ENCODE measurements at regions not wholly inside any gene's neighbourhood (a gene's known extent, or its start where the extent isn't known, plus 50 kb on each side); places are given as distances from the start of the nearest gene placed in this dataset.

DNA sequence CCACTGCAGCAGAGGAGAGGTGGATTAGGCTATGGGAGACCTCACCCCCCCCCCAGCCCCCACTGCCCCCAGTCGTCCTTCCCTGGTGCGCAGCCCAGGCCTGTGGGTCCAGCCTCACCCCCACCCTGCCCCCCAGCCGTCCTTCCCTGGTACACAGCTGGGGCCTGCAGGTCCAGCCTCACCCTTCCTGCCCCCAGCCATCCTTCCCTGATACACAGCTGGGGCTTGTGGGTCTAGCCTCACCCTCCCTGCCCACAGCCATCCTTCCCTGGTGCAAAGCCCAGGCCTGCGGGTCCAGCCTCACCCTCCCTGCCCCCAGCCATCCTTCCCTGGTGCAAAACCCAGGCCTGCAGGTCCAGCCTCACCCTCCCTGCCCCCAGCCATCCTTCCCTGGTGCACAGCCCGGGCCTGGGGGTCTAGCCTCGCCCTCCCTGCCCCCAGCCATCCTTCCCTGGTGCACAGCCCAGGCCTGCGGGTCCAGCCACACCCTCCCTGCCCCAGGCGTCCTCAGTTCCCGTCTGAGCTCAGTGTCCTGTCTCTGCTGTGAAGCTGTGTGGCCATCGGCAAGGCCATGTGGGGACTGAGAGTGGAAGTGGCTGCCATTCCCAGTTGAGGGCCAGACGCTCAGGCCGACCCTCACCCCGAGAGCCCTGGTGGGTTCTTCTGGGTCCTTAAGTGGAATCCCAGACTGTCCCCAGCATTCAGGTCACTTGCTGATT is 86.8 kb upstream of the SNTG2 start:
- TF ChIP-seq, protein P1, sequence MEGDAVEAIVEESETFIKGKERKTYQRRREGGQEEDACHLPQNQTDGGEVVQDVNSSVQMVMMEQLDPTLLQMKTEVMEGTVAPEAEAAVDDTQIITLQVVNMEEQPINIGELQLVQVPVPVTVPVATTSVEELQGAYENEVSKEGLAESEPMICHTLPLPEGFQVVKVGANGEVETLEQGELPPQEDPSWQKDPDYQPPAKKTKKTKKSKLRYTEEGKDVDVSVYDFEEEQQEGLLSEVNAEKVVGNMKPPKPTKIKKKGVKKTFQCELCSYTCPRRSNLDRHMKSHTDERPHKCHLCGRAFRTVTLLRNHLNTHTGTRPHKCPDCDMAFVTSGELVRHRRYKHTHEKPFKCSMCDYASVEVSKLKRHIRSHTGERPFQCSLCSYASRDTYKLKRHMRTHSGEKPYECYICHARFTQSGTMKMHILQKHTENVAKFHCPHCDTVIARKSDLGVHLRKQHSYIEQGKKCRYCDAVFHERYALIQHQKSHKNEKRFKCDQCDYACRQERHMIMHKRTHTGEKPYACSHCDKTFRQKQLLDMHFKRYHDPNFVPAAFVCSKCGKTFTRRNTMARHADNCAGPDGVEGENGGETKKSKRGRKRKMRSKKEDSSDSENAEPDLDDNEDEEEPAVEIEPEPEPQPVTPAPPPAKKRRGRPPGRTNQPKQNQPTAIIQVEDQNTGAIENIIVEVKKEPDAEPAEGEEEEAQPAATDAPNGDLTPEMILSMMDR (conservative IDR thresholded peaks at IDR 0.05) = no peak
- no peak for TF ChIP-seq ZFX (IDR thresholded peaks at IDR 0.05)
- no peak overlapping the region for H3K27ac ChIP-seq

DNA sequence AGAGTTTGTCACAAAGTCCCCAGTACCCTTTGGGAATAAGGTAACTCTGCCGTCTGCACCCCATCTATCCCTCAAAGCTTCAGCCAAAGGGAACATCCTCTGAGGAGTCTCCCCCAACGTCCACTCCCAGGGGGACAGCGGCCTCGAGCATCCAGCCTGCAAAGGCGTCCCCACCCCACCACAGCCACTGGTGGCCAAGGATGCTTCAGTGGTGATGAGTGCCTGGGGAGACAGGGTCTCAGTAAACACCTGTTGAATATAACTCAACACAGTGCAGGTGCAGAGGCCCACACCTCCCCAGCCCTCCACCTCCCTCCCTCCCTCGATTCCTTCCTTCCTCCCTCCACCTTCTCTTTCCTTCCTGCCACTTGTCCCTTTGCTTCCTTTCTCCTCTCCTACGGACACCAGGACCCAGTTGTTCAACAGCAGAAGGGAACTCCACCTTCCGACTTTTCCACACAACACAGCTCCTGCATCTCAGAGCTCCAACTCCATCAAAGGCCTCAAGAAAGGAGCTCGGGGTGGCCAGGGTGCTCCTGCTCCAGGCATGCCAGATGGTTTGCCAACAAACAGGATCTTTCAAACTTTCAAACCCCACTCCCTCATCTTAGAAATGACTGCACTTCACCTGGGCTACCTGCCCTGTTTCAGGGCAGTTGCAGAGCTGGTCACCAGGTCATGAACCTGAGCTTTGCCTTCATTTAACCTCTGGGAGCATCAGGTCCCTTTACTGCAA is 87.8 kb upstream of the SNTG2 start:
- TF ChIP-seq, protein P1 (conservative IDR thresholded peaks at IDR 0.05) = no peak
- no peak for TF ChIP-seq ZFX (IDR thresholded peaks at IDR 0.05)
- no peak overlapping the region for H3K27ac ChIP-seq

DNA sequence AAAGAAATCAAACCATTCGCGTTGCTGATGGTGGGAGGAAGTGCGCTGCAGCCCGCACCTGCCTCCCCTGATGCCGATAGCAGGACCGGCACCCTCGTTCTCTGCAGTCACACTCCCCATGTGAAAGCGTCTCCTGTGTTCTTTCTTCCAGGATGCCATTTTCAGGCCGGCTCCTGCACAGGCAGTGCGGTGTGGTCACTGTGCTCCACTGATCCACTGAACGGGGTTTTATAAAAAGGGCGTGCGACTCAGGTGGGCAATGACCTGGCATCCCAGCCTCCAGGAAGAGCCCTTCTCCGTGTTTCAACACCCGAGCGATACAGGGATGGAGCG is 88.3 kb upstream of the SNTG2 start:
- no peak overlapping the region for H3K27ac ChIP-seq
- TF ChIP-seq ZFX (IDR thresholded peaks at IDR 0.05) = no peak
- TF ChIP-seq, protein P1 (conservative IDR thresholded peaks at IDR 0.05) = no peak

DNA sequence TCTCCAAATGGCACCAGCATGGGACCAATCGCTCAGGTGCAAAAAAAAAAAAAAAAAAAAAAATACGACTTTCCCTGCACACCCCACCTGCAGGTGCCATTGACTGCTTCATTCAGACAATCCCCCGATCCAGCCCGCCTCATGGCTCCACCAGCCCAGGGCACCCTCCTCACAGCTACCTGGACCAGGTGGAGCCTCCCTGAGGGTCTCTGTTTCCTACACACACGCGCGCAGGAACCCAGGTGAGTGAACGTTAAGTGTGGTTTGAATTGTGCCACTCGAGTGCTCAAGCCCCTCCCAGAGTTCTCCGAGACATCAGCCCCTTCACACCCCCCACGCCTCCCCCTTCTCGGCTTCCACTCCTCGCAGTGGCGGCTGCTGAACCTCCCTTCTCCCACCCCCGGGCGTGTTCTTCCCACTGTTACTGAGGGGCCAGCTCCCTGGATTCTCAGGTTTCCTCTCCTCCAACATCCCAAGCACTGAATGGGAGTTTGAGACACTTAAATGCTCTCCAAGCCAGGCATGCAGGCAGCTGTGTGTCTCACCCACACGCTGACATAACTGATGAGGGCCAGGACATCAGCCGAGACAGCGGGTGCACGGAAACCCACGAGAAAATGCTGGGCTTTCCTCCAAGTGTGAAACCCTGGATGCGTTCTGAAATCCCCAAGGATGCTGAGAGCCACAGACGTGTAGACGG is 88.8 kb upstream of the SNTG2 start:
- H3K27ac ChIP-seq = no peak overlapping the region
- TF ChIP-seq, protein P1 (conservative IDR thresholded peaks at IDR 0.05) = no peak
- no peak for TF ChIP-seq ZFX (IDR thresholded peaks at IDR 0.05)

DNA sequence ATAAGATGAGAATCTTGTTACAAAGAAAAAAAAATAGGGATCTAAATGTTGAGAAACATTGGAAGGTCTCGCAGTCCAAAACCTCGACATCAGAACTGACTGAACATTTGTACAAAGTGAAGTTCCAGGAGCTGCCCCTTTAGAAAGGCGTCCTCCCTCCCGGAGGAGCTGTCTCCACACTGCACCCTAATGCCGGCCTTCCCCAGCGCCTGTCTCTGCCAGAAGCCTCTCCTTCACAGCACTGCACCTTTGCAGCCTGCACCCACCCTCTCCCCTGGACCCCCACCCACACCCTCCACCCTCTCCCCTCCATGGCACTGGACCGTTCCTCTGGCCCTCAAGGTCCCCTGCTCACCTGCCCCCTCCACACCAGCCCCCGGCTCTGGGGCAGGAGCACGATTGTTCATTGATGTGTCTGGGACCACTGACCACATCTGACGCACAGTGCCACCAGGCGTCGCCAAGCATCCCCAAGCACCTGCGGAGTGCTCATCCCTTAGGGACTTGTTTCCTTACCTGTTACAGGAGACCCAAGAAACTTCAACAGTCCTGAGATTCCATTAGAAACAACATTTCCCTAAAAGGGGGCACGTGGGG is 90.3 kb upstream of the SNTG2 start:
- TF ChIP-seq, protein P1 (conservative IDR thresholded peaks at IDR 0.05) = no peak
- TF ChIP-seq ZFX (IDR thresholded peaks at IDR 0.05) = no peak
- H3K27ac ChIP-seq = no peak overlapping the region

DNA sequence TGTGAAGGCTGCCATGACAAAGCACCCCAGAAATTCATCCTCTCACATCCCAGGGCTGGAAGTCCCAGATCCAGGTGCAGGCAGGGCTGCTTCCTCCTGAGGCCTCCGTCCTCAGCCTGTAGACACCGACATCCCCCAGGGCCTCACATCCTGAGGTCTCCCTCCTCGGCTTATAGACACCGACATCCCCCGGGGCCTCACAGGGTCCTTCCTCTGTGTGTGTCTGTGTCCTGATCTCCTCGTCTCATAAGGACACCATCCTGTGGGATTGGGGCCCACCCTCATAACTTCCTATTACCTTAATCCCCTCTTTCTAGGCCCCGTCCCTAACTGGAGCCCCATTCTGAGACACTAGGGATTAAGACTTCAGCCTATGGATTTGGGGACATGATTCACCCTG is 92.0 kb upstream of the SNTG2 start:
- TF ChIP-seq, protein P1 (conservative IDR thresholded peaks at IDR 0.05) = no peak
- no peak overlapping the region for H3K27ac ChIP-seq

DNA sequence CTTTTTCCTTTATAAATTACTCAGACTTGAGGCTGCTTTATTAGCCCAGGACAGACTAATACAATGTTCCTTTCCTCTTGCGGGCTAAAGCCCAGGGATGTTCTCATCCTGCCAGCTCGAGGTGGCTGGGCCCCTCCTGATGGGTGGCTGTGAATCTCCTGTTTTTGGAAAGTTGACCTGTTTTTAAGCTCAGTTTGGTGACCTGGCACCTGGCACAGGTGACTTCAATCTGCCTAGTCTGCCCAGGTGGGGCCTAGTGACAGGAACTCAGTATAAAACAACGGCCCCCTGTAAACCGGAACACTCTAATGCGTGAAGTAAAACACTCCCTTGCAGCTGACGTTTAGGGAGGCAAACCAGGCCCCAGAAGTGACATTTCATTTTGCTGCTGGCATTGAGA is 92.7 kb upstream of the SNTG2 start:
- H3K27ac ChIP-seq = no peak overlapping the region
- TF ChIP-seq, protein P1 (conservative IDR thresholded peaks at IDR 0.05) = no peak
- no peak for TF ChIP-seq ZFX (IDR thresholded peaks at IDR 0.05)
